HG02943 (cell line): ENCODE measurements at regions not wholly inside any gene's neighbourhood (a gene's known extent, or its start where the extent isn't known, plus 50 kb on each side); places are given as distances from the start of the nearest gene placed in this dataset.

Experiments
- ATAC-seq: cut with Tn5 transposase; IDR thresholded peaks from one replicate; pipeline ENCODE4 v1.9.1; 2021; ENCODE audit warnings: mild to moderate bottlenecking, low read depth, moderate library complexity; ENCODE audit not compliant: unreplicated experiment

DNA sequence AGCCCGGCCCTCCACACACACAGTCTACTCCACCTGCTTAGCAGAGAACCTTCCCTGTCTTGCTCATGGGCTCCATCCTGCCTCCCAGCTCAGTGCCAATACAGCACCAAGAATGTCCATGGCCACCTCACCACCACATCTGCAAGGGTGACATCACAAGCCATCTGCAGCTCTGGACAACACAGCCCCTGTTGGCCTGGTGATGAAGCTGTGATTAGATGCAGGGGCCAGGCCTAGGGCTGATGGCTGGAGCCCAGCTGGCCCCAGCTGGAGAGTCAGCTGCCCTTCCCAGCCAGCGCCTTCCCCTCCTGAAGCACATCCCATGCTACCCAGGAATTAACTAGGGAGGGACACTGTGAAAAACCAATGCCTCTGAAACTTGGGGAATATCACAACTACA is 91.1 kb downstream of the TTC32 start:
- ATAC-seq, result no peak

DNA sequence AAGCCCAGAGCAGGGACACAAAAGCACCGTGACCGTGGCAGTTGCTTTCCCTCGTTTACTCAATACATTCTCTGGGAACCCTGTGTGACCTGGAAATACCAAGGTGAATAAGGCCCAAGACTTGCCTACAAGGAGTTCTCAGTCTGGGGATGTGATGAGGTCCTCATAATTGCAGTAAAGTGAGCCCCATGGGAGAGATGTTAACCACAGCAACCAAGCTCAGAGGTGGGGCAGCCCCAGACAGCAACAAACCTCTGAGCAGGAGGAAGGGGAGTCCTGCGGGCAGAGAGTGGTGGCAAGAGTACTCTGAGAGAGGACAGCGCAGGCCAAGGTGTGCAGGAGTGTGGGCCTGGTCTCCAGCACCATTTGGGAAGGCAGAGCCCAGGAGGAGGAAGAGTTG is 91.6 kb downstream of the TTC32 start:
- no peak for ATAC-seq

DNA sequence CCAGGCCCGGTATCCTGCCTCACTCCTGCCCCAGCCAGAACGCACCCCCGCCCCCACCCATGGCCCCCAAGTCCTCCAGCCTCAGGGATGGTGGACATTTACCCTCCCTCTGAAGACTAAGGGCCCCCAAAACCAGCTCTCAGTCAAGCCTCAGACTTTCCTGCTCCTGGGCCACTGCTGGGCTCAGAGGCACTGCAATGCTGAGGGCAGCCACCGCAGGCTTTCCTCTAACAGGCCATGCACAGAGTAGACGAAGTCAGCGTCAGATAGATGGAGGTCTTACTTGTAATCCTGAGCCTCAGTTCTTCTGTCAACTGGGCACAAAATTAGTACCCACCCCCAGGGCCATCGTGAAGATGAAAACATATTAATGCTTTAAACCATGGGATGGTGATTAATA is 92.6 kb downstream of the TTC32 start:
- no peak for ATAC-seq

DNA sequence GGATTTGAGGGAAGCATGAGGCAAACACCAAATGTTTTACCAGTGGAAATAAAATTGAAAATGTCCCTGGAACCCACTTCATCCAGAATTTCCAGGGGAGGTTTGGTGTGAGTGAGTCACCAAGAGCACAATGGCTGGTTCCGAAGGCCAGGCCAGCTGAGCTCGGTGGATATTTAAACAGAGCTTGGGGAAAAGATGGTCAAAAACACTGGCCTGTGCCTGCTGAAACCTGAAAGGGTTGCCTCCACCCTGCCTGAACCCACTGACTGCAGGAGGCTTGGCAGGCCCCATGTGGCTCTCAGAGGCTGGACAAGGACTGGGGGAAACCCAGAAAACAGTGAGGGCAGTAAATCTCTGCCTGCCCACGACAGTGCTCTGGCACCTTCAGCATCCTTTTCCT is 93.9 kb downstream of the TTC32 start:
- ATAC-seq, result no peak

DNA sequence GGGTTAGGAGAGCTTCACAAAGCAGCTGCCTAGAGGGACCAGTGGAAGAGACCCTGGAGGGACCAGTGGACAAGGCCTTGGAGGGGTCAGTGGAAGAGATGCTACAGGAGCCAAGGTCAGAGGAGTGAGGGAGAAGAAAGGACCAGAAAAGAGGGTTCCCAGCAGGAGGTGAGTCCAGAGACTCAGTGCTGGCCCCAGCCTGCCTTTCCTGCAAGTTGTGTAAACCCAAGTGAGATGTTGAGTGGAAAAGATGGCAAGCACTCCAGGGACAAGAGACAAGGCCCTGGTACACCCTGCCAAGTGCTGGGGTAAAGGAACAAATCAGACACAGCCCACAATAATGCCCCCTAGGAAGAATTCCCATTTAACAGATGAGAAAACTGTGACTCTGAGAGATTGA is 94.4 kb downstream of the TTC32 start:
- no peak for ATAC-seq

DNA sequence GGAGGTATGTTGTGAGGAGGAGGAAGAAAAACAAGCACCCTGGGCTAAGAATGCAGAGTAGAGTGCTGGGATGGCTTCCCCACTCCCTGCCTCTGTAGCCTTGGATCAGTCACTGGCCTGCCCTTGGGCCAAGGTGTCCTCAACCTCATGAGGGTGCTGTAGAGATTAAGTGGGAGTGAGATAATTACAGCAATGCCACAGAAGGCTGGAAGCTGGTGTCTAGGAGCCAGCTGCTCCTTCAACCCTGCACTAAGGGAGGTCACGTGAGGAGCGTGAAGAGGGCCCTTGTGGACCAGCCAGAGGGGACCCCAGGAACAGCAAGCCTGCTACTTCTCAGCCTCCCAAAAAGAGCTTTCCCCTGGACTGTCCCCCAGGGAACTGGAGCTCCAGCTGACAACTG is 95.2 kb downstream of the TTC32 start:
- no peak for ATAC-seq

DNA sequence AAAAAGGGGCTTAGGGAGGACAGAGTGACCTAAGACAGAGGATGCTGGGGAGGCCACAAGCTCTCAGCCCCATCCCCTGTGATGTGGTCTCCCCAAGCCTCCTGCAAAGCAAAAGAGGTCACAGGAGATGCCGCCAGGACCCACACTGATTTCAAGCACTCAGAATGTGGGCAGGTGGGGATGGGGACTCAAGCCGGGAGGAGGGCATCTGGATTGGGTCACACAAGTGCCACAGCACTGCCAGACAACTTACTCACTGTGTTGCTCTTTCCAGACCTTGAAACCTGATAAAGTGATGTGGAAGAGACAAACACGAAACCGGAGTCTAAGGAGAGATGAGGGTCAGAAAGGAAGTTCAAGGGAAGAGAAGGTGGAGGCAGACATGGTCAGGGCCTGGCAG is 95.7 kb downstream of the TTC32 start:
- ATAC-seq, result no peak

DNA sequence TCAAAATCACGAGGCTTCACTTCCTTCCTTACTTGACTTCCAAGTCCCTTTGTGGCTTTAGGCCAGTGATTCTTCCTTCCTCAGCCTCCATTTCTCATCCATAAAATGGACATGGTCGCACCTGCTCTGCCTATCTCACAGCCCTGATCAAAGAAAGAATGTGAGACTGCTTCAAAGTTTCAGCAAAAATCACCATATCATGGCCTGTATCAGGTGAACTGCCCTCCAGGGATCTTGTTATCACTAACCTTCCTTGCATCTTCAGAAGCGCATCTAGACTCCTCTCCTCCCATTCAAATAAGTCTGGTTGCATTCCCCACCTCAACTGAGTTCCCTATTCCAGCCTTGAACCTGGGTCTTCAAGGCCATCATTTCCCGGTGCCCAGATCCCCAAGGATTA is 96.5 kb downstream of the TTC32 start:
- no peak for ATAC-seq

DNA sequence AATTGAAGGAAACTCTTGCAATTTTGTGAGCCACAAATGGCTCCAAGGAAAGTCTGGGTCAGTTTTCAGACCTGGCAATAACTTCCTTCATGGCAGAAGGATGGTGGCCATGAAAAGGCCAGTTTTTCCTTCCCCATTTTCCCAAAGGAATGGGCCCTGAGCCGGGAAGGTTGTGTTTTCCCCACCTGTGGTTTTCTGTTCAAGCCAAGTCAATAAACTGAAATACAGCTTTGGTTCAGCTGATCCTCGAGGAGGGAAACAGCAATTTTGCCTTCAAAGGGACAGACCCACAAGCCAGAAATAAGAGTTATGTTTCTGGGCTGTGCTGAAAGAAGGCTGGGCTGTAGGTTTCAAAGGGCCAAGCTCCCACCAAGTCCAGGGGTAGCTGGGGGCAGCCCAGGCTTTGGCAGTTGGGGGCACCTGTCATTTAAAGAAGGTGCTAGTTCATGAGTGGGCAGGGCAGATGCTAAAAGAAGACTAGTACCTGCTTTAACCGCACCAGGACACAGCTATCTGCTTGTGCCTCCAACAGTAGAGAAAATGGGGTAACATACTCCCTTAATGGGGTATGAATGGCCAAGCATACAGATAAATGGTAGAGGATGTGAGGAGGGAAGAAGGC is 97.0 kb downstream of the TTC32 start:
- ATAC-seq, result no peak

DNA sequence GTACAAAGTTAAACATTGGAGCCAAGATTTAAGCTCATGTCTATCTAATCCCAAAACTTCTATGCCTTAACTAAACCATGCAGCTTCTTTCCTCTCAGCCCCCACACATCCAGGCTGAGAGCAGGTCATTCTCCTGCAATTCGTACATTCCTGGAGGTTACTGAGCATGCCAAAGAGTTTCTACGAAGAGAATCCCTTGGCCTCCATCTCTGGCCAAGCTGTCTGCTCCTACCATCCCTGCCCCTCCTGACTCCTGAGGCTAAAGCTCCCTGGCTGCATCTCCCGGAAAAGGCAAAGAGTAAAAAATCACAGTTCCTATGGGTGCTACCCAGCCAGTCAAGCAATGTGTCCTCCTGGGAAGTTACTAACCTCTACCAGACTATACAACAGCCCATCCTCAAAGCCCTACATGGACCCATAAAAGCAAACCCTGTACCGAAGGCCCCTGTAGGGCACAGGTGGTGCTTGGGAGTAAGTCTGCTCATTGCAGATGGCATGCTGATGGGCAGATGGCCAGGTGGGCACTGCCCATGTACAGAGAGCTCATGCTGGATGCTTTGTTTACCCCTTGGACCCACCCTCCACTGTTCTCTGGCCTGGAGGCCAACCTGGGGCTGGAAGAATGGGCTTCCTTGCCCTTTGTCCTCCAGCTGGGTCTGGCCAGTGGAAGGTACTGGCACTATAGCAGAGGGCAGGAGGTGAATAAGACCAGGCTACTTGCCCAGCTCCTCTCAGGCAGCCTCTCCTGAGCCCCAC is 99.5 kb downstream of the TTC32 start:
- ATAC-seq, result no peak

DNA sequence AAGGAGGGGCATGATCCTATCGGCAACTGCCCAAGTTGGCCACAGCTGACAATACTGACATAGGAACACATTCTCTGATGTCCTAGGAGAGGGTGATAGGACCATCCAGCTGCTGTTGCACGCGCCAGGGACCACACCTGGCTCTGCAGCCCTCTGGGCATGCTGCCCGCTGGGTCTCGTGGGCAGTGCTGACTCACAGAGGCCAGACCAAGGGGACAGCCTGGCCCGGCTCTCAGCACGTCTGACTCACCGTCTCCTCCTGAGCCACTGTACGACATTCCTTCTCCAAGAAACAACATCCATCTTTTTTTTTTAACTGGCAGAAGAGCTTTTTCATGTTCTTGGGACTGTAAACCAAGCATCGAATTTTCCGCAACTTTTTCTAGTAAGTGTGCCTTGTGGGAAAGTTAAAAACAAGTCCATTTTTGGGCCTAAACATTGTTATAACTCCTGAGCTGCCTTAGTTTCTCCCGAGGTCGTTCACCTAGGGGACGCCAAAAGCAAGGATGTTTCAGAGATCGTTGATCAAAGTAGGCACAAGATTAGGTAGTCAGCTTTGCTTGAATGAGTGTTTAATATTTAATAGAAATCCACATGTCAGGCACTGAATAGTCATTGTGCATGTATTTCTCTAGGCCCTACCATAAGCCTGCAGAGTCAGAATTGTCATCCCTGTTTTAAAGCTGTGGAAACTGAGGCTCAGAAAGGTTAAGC is 100.3 kb downstream of the TTC32 start:
- ATAC-seq, result no peak

DNA sequence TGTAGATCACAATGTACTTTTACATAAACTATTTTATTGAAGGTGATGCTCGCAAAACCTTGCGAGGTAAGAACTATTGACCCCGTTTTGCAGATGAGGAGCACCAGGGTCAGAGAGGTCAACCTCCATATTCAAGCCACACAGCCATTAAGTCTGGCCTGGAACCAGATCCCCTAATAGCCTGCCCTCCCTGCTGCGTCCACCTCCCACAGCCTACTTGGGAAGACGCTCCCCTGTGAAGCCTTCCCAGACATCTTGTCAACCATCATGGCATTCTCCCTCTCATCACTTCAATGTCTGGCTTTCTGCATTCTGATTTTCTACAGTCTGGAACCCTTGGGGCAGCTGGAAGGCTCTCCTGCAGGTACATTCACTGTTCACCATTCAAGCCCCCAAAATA is 101.0 kb downstream of the TTC32 start:
- ATAC-seq, result no peak

DNA sequence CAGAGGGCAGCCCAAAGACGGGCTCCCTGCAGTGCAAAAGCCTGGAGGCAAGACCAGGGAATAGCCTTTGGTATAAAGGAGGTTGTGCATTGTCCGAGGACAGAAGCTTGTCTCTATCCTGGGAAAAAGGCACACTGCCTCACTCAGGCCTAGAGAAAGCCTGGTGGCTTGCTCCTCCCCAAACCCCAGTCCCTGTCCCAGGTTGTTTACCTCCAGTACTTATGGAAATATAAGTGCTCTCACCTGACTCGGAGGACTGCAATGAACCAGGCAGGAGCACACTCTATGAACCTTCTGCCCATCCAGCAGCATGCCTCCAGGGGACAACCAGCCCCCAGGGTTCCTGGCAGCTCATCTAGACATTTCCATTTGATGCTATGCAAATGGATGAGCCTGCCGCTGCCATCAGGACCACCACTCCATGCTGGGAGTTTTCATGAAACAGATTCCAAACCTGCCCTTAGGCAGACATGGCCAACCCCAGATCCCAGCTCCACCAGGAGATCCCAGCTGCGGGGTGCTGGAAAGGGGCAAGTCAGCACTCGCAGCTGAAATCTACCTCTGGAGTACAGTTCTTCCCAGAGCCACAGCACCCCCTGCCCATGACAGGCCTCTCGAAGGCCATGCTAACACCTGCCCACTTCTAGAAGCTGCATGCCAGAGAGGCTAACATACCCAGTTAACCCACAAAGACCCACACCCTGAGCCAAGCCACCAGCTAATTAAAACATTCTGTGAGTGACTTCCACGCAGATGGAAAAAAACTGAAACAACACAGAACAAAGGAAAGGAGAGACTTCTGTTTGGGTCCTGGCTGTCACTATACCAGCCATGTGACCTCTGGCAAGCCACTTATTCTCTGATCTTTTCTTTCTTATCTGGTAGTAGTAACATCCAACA is 101.7 kb downstream of the TTC32 start:
- ATAC-seq, result no peak

DNA sequence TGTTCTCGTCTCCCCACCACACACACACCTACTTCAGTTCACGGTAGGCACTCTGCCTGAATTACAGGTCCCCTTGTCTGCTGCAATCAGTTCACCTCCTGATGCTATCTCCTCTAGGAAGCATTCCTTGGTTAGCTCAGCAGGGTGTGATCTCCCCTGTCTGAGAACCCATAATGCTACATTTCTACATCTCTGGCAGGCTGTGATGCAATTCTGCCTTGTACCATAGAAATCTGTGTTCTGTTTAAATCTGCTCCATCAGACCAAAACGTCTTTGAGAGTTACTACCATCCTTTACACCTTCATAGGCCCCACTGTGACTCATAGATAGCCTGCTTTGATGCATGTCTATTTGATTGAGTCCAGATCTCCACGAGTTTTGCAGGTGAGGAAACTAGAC is 103.9 kb downstream of the TTC32 start:
- ATAC-seq, result no peak

DNA sequence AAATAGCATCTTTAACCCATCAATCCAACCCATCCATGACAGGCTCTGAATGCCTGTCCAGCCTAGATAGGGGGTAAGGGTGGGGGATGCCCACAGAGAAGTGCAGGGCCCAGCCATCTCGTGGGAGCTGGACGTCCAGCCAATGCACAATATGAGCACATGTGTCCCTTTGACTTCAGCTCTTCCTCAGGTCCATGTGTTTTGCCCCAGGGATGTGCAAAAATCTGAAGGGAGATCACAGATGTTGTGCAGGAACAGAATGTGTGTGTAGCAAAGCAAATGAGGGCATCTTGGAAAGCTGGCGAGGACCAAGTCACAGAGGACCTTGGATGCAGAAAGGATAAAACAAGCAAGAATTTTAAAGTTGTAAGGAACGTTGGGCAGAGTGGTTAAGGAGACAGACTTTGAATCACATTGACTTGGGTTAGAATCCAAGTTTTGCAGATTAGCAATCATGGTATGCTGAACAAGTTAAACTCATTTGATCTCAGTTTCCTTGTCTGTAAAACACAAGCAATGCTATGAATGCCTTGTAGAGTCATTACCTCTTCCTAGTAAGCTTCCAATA is 104.5 kb downstream of the TTC32 start:
- ATAC-seq, result no peak

DNA sequence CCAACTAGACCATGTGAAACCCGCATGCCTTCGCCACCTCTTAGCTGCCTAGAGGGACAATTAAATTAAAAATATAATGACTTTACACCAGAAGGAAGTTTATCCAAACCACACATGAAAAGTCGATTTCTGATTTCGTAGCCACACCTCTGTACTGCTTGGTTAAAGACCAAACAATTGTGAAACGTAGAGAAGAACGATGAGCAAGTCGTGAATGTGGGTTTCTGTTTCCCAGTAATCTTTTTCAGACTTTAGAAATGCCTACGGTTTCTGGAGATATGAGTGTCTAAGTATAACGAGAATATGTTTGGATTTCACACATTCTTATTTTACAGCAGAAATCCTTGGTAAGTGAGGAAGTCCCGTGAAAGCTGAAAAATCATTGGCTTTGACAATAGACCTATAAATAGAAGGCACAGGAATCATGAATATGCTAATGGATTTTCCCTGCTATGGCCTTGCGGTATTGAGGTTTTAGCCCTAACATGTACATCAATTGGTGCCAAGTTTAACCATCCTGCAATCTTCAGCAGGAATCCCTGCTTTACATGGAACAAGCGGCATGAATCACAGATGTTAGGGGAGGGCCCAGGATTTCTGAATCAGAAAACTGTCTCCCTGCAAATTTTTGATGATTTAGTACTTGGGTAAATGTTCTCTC is 105.6 kb downstream of the TTC32 start:
- ATAC-seq, result no peak

DNA sequence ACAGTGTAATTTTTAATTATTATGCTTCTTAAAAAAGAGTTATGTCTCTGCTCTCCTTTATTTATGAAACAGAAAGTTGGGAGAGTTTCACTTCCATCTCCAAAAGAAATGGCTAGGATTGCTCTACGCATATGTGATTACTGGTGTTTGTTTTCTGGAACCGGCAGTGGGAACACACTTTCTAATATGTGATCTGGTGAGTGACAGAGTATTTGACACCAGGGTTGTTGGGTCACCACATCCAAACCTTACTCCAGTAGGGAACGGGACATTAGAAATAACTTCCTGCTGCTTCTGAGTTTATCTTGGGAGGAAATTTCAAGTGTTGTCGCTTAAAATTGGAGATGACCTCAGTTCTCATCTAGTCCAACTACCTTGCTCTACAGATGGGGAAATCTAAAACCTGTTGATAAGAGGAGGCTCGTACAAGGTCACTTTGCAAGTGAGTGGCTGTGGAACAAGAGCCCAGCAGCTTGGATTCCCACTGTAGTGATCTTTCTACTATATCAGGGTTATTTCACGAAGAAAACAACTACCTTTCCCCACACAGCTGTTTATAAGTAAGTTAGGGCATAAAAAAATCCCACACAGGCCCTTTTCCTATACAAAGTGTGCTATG is 108.5 kb downstream of the TTC32 start:
- ATAC-seq, result no peak

DNA sequence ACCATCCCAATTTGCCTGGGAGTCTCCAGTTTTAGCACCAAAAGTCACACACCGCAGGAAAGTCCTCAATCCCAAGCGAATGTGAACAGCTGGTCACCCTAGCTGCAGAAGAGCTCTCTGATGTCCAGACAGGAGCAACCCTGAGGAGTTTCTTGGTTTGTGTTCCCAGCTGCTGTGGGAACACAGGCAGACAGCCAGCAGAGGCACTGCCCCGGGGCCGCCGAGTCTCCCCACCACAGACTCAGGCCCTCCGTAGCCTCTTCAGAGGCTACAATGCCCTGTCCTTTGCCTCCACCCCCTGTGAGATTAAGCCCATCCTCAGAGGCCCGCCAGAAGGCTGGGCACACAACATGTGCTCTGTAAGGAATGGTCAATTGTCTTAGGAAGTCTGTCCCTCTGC is 111.5 kb downstream of the TTC32 start:
- no peak for ATAC-seq

DNA sequence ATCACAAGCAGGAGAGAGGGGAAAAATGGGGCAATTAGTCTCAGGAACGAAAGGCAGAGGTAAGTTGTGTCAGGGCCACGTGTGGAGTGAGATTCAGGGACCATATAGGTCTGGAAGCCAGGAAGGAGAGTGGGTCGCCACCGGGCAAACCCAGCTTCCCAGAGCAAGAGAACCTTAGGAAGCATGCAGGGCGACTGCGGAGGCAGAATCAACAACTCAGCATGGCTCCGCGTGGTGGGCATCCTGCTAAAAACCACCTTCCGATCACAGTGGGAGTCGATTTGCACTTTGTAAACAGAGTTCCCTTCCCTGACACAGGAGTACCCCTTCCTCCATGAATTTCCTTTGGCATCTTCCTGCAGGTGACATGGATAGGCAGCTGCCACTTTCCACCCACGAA is 114.6 kb downstream of the TTC32 start:
- ATAC-seq, result no peak
